HL-60 (cell line): ENCODE measurements at regions not wholly inside any gene's neighbourhood (a gene's known extent, or its start where the extent isn't known, plus 50 kb on each side); places are given as distances from the start of the nearest gene placed in this dataset.

Experiments
- TF ChIP-seq, protein P1 (sequence below): IDR thresholded peaks from 2 replicates; pipeline ENCODE4 v1.6.1; 2012; ENCODE audit warnings: low read depth; ENCODE audit not compliant: insufficient replicate concordance
- TF ChIP-seq, protein P2 (sequence below): IDR thresholded peaks from one replicate; pipeline ENCODE4 v1.5.1; 2011; ENCODE audit warnings: low read length, control low read depth, inconsistent platforms; ENCODE audit not compliant: insufficient read depth

DNA sequence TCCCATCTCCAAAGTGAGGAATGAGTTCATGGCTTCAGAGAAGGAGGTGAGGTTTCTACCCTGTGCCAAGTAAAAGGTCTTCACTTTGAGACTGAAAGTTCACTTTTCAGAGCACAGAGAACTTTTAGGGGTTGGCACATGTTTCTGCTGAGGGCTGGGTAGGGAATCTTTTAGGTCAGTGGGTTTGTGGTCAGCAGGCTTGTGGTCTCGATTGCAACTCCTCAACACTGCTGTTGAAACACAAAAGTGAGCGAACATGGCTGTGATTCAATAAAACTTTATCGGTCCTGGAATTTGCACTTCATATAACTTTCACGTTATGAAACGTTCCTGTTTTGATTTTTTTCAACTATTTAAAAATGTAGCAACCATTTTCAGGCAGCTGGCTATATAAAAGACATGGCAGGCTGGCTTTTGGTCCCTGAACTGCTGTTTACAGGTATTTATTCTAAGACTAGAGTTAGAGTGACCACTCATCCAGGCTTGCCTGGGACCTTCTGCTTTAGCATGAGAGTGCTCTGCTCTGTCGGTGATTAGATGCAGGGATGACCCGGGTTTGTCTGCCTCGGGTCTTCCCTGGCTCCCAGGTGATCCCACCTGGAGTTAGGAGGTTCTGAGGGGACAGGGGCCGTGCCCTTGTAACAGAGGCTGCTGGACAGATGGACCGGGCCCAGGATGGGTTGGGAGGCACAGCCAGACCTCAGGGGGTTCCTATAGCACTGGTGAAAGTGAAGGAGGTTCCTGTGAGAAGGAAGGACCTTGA lies 62.7 kb upstream of the TAF1B start:
- TF ChIP-seq, protein P1, sequence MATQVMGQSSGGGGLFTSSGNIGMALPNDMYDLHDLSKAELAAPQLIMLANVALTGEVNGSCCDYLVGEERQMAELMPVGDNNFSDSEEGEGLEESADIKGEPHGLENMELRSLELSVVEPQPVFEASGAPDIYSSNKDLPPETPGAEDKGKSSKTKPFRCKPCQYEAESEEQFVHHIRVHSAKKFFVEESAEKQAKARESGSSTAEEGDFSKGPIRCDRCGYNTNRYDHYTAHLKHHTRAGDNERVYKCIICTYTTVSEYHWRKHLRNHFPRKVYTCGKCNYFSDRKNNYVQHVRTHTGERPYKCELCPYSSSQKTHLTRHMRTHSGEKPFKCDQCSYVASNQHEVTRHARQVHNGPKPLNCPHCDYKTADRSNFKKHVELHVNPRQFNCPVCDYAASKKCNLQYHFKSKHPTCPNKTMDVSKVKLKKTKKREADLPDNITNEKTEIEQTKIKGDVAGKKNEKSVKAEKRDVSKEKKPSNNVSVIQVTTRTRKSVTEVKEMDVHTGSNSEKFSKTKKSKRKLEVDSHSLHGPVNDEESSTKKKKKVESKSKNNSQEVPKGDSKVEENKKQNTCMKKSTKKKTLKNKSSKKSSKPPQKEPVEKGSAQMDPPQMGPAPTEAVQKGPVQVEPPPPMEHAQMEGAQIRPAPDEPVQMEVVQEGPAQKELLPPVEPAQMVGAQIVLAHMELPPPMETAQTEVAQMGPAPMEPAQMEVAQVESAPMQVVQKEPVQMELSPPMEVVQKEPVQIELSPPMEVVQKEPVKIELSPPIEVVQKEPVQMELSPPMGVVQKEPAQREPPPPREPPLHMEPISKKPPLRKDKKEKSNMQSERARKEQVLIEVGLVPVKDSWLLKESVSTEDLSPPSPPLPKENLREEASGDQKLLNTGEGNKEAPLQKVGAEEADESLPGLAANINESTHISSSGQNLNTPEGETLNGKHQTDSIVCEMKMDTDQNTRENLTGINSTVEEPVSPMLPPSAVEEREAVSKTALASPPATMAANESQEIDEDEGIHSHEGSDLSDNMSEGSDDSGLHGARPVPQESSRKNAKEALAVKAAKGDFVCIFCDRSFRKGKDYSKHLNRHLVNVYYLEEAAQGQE: no peak
- TF ChIP-seq, protein P2, sequence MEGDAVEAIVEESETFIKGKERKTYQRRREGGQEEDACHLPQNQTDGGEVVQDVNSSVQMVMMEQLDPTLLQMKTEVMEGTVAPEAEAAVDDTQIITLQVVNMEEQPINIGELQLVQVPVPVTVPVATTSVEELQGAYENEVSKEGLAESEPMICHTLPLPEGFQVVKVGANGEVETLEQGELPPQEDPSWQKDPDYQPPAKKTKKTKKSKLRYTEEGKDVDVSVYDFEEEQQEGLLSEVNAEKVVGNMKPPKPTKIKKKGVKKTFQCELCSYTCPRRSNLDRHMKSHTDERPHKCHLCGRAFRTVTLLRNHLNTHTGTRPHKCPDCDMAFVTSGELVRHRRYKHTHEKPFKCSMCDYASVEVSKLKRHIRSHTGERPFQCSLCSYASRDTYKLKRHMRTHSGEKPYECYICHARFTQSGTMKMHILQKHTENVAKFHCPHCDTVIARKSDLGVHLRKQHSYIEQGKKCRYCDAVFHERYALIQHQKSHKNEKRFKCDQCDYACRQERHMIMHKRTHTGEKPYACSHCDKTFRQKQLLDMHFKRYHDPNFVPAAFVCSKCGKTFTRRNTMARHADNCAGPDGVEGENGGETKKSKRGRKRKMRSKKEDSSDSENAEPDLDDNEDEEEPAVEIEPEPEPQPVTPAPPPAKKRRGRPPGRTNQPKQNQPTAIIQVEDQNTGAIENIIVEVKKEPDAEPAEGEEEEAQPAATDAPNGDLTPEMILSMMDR: no peak
